SW 1271 (cell line): ENCODE measurements at regions not wholly inside any gene's neighbourhood (a gene's known extent, or its start where the extent isn't known, plus 50 kb on each side); places are given as distances from the start of the nearest gene placed in this dataset.
"Not testable (repeated sequence)": the region's sequence is repeated elsewhere in the genome, so short reads cannot be mapped to it uniquely, and the experiment has no call there.

Experiments
- DNase-seq, 2 experiments: peaks; one replicate each; lab custom pipeline; 2025; lab: John Stamatoyannopoulos, UW

- no peak for DNase-seq
Observed at GRCh38 chr4:154032914-154033313, 244.0 kb upstream of the SFRP2 start.

- DNase-seq: no peak
Observed at GRCh38 chr4:154030746-154031145, 241.9 kb upstream of the SFRP2 start.

GRCh38 chr4:154030152-154030551, 241.3 kb upstream of the SFRP2 start:
- DNase-seq: no peak

- DNase-seq: no peak
Observed at GRCh38 chr4:154029171-154029570, 240.3 kb upstream of the SFRP2 start.

GRCh38 chr4:154025110-154025509, 236.2 kb upstream of the SFRP2 start:
- no peak for DNase-seq

DNA sequence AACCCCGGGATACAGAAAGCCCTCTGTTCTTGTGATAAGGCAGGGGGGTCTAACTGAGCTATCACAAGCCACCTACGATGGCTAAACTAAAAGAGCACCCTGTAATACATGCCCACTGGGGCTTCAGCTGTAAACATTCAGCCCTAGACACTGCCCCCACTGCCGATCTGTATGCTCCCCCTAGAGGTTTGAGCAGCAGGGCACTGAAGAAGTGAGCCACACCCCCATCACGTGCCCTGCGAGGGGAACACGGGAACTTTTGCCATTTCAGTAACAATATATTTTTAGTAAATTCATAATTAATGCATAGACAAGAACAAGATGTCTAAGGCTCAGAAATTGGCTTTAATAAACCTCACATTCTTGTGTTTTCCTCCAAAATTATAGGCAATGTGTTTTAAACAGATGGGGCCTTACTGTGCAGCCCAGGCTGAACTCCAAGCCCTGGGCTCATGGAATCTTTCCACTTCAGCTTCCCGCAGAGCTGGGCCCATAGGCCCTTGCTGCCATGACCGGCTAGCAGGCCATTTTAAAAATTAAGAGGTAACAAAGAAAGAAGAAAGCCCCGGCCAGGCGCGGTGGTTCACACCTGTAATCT, 235.3 kb upstream of the SFRP2 start:
- DNase-seq: no peak

DNA sequence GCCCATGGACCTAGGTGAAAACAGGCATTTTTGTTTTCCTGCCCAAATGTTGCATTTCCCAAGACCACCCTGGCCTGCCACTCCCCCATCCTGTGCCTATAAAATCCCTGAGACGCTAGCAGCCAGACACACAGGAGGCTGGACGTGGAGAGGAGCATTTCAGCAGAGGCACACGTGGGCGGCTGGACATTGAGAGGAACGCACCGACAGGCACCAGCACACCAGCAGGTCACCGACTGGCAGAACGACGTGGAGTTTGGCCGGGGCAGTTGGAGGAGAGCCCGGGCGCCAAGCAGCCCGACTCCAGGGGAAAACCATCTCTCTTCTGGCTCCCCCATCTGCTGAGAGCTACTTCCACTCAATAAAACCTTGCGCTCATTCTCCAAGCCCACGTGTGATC, 234.8 kb upstream of the SFRP2 start:
- not testable (repeated sequence) for DNase-seq

GRCh38 chr4:154019811-154020210, 230.9 kb upstream of the SFRP2 start:
- DNase-seq: no peak

- DNase-seq: no peak
Observed at GRCh38 chr4:154018659-154019058, 229.8 kb upstream of the SFRP2 start.

GRCh38 chr4:154015578-154015977, 226.7 kb upstream of the SFRP2 start:
- DNase-seq: no peak

DNA sequence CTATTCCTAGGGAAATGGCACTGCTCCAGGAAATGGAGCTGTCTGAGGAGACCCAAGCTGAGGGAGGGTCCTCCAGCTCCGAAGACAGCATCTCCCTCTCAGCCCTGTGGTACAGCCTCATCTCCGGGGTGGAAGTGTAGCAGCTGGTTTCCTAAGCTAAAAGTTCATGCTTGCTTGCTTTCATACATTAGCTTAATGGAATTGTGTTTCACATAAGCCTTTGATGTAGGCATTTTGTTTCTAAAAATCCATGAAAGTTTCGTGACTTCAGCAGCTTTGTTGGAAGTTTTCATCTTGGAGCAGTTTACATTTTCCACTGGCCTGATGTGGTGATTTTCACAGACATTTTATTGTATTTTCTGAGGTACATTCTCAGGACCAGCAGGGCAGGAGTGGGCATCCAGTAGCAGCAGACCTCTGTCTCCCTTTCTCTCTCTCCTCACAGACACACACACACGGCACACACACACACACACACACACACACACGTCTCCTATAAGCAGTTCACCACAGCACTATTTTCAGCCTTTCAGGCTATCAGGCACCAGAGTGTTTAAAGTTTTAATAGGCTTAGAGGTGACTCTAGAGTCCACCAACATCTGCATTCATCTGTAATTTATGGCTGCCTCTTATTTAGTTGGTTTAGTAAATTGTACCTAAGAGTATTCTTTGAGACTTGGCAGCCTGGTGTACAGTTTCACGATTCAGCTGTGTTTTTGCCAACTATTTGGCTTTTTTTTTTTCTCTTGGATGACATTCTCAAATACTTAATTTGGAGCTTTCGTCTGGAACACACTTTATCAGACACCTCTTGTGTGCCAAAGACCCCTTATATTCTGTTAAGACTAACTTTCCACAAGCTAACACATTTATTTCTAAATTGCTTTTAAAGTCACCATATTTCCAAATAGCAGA, 225.8 kb upstream of the SFRP2 start:
- no peak for DNase-seq

DNA sequence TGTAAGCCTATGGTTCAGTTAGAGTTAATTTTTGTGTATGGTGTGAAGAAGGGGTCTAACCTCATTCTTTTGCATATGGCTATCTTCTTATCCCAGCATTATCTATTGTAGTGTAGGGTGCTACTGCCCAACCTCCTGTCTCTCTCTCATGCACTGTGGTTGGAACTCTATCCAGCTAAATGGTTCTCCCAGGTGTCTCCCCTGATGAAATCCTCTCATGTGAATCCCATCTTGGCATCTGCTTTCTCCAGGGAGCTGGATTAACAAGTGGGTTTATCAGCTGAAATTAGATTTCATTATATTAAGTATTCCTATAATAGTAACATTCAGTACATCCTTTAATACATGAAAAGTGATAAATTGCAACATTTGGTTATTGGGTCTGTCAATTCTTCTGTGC, 224.7 kb upstream of the SFRP2 start:
- DNase-seq: no peak

DNA sequence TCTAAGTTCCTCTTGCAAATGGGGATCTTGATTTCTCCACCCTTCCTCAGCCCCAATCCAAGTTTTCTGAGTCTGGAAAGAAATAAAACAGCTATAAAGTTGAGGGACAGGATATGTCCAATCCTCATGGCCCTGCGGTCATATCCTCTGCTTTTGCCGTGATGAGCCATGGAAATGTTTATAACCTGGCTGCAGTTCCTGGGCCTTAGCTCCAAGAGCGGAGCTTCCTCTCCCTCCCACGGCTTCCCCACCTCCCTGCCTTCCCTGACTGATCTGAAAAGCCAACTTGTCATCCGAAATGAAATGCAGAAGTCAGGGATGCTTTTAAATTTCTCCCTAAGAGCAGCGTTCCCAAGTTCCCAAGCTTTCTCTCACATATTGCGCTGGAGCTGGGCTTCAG, 221.5 kb upstream of the SFRP2 start:
- no peak for DNase-seq

DNA sequence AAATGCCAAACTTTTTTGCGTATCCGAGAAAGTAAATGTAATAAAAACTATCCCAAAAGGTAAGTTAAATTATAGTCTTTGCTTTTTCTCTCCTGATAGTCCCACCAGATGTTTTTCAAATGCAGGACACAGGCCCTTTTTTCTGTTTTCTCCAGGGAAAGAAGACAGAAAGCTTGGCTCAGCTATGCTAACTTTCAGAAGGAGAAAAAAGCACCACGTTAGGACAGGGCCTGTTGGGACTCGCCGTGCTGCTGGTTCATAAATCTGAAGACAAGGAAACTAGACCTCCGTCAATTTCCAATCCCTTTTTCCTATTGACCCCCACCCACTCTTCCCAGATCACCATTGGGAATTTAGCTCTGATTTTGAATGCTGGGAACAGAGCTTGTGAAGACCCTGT, 220.9 kb upstream of the SFRP2 start:
- DNase-seq: no peak

GRCh38 chr4:154009191-154009590, 220.3 kb upstream of the SFRP2 start:
- DNase-seq: no peak

DNA sequence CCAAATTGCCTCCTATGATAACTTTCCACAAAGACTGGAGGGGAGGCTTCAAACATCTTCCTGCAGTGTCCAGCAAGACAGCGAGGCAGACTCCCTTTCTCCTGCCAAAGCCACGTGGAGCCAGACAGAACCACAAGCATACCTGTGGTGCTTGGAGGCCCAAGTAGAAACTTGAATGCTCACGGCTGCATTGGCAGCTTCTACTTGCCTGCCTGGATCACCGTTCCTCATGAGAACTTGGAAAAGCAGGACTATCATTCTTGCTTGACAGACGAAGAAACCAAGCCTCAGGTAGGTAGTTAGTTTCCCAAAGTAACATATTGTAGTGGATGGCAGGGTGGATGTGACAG, 216.3 kb upstream of the SFRP2 start:
- DNase-seq: no peak

DNA sequence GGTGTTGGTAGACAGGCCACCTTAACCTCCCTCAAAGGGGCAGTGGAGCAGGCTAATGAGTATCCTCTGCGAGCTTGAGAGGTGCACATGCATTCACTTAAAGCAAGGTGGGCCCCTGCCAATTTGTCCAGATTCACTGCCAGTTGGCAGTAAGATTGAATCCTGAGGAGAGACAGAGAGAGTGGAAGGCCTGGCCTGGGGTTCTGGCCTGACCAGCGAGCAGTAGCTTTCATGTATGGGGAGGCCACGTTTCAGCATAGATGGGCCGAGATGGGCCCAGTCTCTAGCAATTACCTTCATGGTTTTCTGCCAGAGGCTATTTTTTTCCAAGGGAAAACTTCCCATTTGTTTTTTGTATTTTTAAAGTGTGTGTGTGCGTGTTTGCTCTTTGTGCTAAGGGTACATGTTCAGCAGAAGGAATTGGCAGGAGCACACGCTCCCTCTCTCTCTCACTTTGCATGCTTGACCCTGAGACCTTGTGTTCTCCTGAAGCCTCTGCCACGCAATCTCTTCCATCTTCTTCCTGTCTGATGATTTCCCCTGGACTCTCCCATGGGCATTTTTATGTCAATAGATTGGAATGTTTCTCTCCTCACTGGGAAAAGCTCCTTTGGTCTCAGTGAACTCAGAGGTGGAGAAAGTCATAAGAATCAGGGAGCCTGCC, 215.8 kb upstream of the SFRP2 start:
- DNase-seq: no peak

DNA sequence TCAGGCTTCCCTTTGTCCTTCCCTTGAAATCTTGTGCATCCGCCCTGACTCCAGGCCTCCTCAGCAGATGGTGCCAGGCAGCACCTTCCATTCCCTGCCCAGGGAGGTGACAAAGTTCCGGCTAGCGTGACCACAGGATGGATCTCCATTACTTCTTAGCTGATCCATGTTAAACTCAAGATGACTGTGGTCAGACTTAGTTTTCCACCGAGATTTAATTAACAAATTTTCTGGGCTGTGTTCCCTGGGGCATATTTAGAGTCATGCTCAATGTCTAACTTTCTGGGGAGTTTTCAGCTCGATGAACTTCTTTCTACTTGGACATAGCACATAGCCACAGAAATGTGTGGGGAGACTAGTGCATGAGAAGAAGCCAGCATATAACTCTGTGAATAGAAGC, 215.1 kb upstream of the SFRP2 start:
- DNase-seq: no peak

GRCh38 chr4:154003378-154003777, 214.5 kb upstream of the SFRP2 start:
- DNase-seq: no peak

DNA sequence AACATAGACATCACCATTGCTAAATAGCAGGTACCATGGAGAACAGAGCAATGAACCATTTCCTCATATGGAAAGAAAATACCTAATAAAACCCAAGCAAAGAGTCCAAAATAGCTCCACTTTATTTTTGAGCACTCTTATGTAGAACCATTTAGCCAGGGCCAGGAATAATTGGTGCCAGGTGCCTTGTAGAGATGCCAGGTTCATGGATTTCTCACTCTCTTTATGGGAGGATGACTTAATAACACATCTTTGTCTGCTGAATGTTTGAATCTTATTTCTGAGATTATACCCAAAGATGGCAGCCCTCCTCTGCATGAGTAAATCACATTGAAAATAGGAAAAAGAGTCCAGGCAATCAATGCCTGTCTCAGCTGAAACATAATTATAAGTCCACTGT, 212.3 kb upstream of the SFRP2 start:
- no peak for DNase-seq

- no peak for DNase-seq
Observed at GRCh38 chr4:153997516-153997915, 208.6 kb upstream of the SFRP2 start.

GRCh38 chr4:153989505-153989904, 200.6 kb upstream of the SFRP2 start:
- no peak for DNase-seq
